Pancreas (tissue), 10 donors: ENCODE measurements at regions not wholly inside any gene's neighbourhood (a gene's known extent, or its start where the extent isn't known, plus 50 kb on each side); places are given as distances from the start of the nearest gene placed in this dataset.

Source experiments
- ATAC-seq, 4 donors: fragments of 200-7000 bp; cut with Tn5 transposase; one replicate each; pipeline versions ENCODE4 v1.8.0 to v1.9.1; 2020; ENCODE audit warnings: mild to moderate bottlenecking in 4 of 4, moderate library complexity in 4 of 4
- DNase-seq, 6 donors: peaks; one replicate each; pipeline ENCODE4 v3.0.0-alpha.2; 2020
- FAIRE-seq: peaks from 2 replicates; lab custom pipeline; 2012; peaks lifted over from hg19 to GRCh38; lab: Jason Lieb, UNC
- H3K27ac ChIP-seq, 4 donors: fragments of 200-600 bp; sonication (generic); 1 replicate in 3 of 4; 2 replicates in 1 of 4; pipeline versions ENCODE4 v1.5.0 to v1.8.0; 2020
- H3K27me3 ChIP-seq, 4 donors: fragments of 200-600 bp; one replicate each; pipeline ENCODE4 v1.8.0; 2021
- H3K36me3 ChIP-seq, 3 donors: fragments of 200-600 bp; sonication (generic) in 1 of 3; one replicate each; pipeline versions ENCODE4 v1.5.0 to v1.8.0; 2020 to 2021
- H3K4me1 ChIP-seq, 3 donors: fragments of 200-600 bp; one replicate each; pipeline ENCODE4 v1.8.0; 2021
- H3K4me3 ChIP-seq, 4 donors: fragments of 200-600 bp; sonication (generic) in 2 of 4; one replicate each; pipeline versions ENCODE4 v1.5.0 to v1.8.0; 2020 to 2021
- H3K9me3 ChIP-seq, 4 donors: fragments of 200-600 bp; one replicate each; pipeline ENCODE4 v1.8.0; 2021
- WGBS, 2 donors: extraction: QIAGEN DNeasy Blood & Tissue Kit; methylation state at CpG; one replicate each; pipeline ENCODE4 v1.1.7; 2013; 5-methylcytosine and 5-hydroxymethylcytosine counted together
- intact Hi-C, 3 donors: fragments of 100-400 bp; cut with DNase I; formaldehyde crosslinking; loops; one replicate each; pipeline versions ENCODE4 v1.11.1 to v1.14.2; 2022
- TF ChIP-seq, protein P1 (sequence below), 4 donors: fragments of 200-600 bp; sonication (generic) in 3 of 4; IDR thresholded peaks; one replicate each; pipeline versions ENCODE4 v1.5.0 to v1.8.0; 2021; ENCODE audit warnings: antibody characterized with exemption in 4 of 4
- donor health status: healthy with polysubstance abuse.
- donor health status: DM: no; HTN: no; CAD: no; lungs with moderate emphysema.
- donor health status: DM: no; HTN: no; CAD: no.
- donor health status: control.
- donor health status: control.
- donor health status: Bipolar disorder and iron deficiency.
- donor health status: DM: yes; HTN: yes; CAD: no.
- donor health status: DM: no; HTN: no; CAD: no.
- donor health status: DM: no; HTN: no; CAD: no.
- donor health status: DM: yes; HTN: yes; CAD: no.

- no peak for FAIRE-seq
- TF ChIP-seq, protein P1, sequence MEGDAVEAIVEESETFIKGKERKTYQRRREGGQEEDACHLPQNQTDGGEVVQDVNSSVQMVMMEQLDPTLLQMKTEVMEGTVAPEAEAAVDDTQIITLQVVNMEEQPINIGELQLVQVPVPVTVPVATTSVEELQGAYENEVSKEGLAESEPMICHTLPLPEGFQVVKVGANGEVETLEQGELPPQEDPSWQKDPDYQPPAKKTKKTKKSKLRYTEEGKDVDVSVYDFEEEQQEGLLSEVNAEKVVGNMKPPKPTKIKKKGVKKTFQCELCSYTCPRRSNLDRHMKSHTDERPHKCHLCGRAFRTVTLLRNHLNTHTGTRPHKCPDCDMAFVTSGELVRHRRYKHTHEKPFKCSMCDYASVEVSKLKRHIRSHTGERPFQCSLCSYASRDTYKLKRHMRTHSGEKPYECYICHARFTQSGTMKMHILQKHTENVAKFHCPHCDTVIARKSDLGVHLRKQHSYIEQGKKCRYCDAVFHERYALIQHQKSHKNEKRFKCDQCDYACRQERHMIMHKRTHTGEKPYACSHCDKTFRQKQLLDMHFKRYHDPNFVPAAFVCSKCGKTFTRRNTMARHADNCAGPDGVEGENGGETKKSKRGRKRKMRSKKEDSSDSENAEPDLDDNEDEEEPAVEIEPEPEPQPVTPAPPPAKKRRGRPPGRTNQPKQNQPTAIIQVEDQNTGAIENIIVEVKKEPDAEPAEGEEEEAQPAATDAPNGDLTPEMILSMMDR (IDR thresholded peaks at IDR 0.05): no peak
- WGBS, 2 donors: 10 to 23% methylated on average over 1 of the region's 1 CpG
- Histone ChIP-seq H3K4me1 (no peaks in the 10 kb centered on the region), H3K4me3 (no peak overlapping the region), H3K9me3 (no peaks in the 10 kb centered on the region), H3K27ac (no peak overlapping the region), H3K36me3 (no peaks in the 10 kb centered on the region), H3K27me3 (no peaks in the 10 kb centered on the region)
- peak; percentile 46 to 84 (median 60) for ATAC-seq
- no peak for DNase-seq
- intact Hi-C loops: no loop called here
Measured at GRCh38 chr11:83336993-83337392, 50.8 kb upstream of the CCDC90B start.
